ENCODE measurements at regions not wholly inside any gene's neighbourhood (a gene's known extent, or its start where the extent isn't known, plus 50 kb on each side); places are given as distances from the start of the nearest gene placed in this dataset.

DNA sequence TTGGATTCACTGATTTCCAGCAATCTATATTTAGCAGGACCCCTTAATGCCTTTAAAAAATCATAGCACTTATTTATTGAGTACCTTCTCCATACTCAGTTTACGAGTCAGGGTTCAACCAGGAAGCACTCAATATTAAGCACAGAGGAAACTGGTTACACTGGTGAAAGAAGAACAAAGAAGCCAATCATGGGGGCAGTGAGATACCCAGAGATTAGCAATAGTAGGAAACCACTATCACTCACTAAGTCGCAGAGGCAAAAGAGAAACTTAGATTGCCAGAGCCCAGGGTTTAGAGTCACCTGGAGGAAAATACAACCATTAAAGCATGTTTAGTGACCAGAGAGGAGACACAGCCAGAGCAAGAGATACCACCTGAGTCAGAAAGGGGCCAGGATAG, 670.5 kb upstream of the USP24 start:
- TF ChIP-seq, protein P1, sequence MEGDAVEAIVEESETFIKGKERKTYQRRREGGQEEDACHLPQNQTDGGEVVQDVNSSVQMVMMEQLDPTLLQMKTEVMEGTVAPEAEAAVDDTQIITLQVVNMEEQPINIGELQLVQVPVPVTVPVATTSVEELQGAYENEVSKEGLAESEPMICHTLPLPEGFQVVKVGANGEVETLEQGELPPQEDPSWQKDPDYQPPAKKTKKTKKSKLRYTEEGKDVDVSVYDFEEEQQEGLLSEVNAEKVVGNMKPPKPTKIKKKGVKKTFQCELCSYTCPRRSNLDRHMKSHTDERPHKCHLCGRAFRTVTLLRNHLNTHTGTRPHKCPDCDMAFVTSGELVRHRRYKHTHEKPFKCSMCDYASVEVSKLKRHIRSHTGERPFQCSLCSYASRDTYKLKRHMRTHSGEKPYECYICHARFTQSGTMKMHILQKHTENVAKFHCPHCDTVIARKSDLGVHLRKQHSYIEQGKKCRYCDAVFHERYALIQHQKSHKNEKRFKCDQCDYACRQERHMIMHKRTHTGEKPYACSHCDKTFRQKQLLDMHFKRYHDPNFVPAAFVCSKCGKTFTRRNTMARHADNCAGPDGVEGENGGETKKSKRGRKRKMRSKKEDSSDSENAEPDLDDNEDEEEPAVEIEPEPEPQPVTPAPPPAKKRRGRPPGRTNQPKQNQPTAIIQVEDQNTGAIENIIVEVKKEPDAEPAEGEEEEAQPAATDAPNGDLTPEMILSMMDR (IDR thresholded peaks at IDR 0.05), result no peak
- TF ChIP-seq POLR2A (IDR thresholded peaks at IDR 0.05), result no peak
- TF ChIP-seq EP300 (IDR thresholded peaks at IDR 0.05), result no peak

Data from suprapubic skin (tissue), 3 donors.